Thymus (tissue), 11 donors: ENCODE measurements at regions not wholly inside any gene's neighbourhood (a gene's known extent, or its start where the extent isn't known, plus 50 kb on each side); places are given as distances from the start of the nearest gene placed in this dataset.

ENCODE experiments used
- DNase-seq, 9 donors: peaks; one replicate each; pipeline ENCODE4 v3.0.0-alpha.2; 2013; ENCODE audit warnings: low spot score in 9 of 9, low read depth in 6 of 9, missing footprints in 1 of 9
- H3K27ac ChIP-seq, 2 donors: one replicate each; pipeline ENCODE4 v1.5.1; 2013; ENCODE audit warnings: control low read depth in 1 of 2, low read depth in 1 of 2, low read length in 1 of 2, mild to moderate bottlenecking in 1 of 2, moderate library complexity in 1 of 2
- H3K27me3 ChIP-seq, 2 donors: one replicate each; pipeline ENCODE4 v1.5.1; 2013; ENCODE audit warnings: low read length in 1 of 2; ENCODE audit not compliant: control insufficient read depth in 2 of 2, insufficient read depth in 1 of 2
- H3K36me3 ChIP-seq, 2 donors: one replicate each; pipeline ENCODE4 v1.5.1; 2013; ENCODE audit warnings: low read length in 1 of 2, mild to moderate bottlenecking in 1 of 2, moderate library complexity in 1 of 2; ENCODE audit not compliant: control insufficient read depth in 2 of 2, insufficient read depth in 2 of 2
- H3K4me1 ChIP-seq, 2 donors: one replicate each; pipeline ENCODE4 v1.5.1; 2013; ENCODE audit warnings: low read length in 2 of 2; ENCODE audit not compliant: control insufficient read depth in 2 of 2, insufficient read depth in 2 of 2
- H3K4me3 ChIP-seq, 2 donors: one replicate each; pipeline ENCODE4 v1.5.1; 2013; ENCODE audit warnings: low read length in 2 of 2, control low read depth in 1 of 2, mild to moderate bottlenecking in 1 of 2
- H3K9me3 ChIP-seq, 2 donors: one replicate each; pipeline ENCODE4 v1.5.1; 2013; ENCODE audit warnings: low read length in 1 of 2, mild to moderate bottlenecking in 1 of 2; ENCODE audit not compliant: control insufficient read depth in 2 of 2, insufficient read depth in 1 of 2
- WGBS: extraction: QIAGEN DNeasy Blood & Tissue Kit; methylation state at CpG from one replicate; pipeline ENCODE4 v1.1.7; 2013; 5-methylcytosine and 5-hydroxymethylcytosine counted together
- donor health status: healthy.

GRCh38 chr1:79196211-79196610, 189.7 kb upstream of the ADGRL4 start:
- Histone ChIP-seq H3K9me3 (no peaks in the 10 kb centered on the region), H3K4me1 (peaks cover 3% of the 10 kb centered on the region in 2 donors), H3K27me3 (no peaks in the 10 kb centered on the region), H3K4me3 (no peak overlapping the region), H3K36me3 (no peaks in the 10 kb centered on the region), H3K27ac (no peak overlapping the region)
- 93% methylated on average over 2 of the region's 2 CpGs for WGBS
- DNase-seq: no peak

- Histone ChIP-seq H3K27ac (peak overlapping the region in 1 of 2 donors; percentile 53), H3K9me3 (no peaks in the 10 kb centered on the region), H3K36me3 (no peaks in the 10 kb centered on the region), H3K4me1 (peaks cover 3% of the 10 kb centered on the region in 2 donors), H3K4me3 (no peak overlapping the region), H3K27me3 (no peaks in the 10 kb centered on the region)
- DNase-seq: peak in 6 of 9 donors; percentile 9 to 74 (median 17)
- 14% methylated on average over 7 of the region's 7 CpGs for WGBS
These were observed 186.9 kb upstream of the ADGRL4 start for GRCh38 chr1:79193211-79194079.

- Histone ChIP-seq H3K4me3 (no peak overlapping the region), H3K9me3 (no peaks in the 10 kb centered on the region), H3K27me3 (no peaks in the 10 kb centered on the region), H3K36me3 (no peaks in the 10 kb centered on the region), H3K27ac (no peak overlapping the region), H3K4me1 (peaks cover 3% of the 10 kb centered on the region in 2 donors)
- no peak for DNase-seq
- 93% methylated on average over 1 of the region's 1 CpG for WGBS
These were observed 183.5 kb upstream of the ADGRL4 start for GRCh38 chr1:79190074-79190473.

GRCh38 chr1:79188337-79188736, 181.8 kb upstream of the ADGRL4 start:
- WGBS: 86% methylated on average over 2 of the region's 2 CpGs
- Histone ChIP-seq H3K4me3 (no peak overlapping the region), H3K27me3 (no peaks in the 10 kb centered on the region), H3K27ac (no peak overlapping the region), H3K36me3 (no peaks in the 10 kb centered on the region), H3K9me3 (no peaks in the 10 kb centered on the region), H3K4me1 (peaks cover 3% of the 10 kb centered on the region in 2 donors)
- DNase-seq: no peak

GRCh38 chr1:79186260-79186659, 179.7 kb upstream of the ADGRL4 start:
- DNase-seq: no peak
- no peaks in the 10 kb centered on the region for H3K27me3 ChIP-seq
- H3K27ac ChIP-seq: no peak overlapping the region
- H3K36me3 ChIP-seq: no peaks in the 10 kb centered on the region
- H3K9me3 ChIP-seq: no peaks in the 10 kb centered on the region
- H3K4me3 ChIP-seq: no peak overlapping the region
- H3K4me1 ChIP-seq: no peaks in the 10 kb centered on the region

- no peaks in the 10 kb centered on the region for H3K9me3 ChIP-seq
- no peak overlapping the region for H3K27ac ChIP-seq
- no peaks in the 10 kb centered on the region for H3K4me1 ChIP-seq
- H3K36me3 ChIP-seq: no peaks in the 10 kb centered on the region
- H3K27me3 ChIP-seq: no peaks in the 10 kb centered on the region
- no peak for DNase-seq
- no peak overlapping the region for H3K4me3 ChIP-seq
- WGBS: 94% methylated on average over 1 of the region's 1 CpG
These were observed 171.3 kb upstream of the ADGRL4 start for GRCh38 chr1:79177844-79178243.

- DNase-seq: no peak
- no peaks in the 10 kb centered on the region for H3K36me3 ChIP-seq
- no peaks in the 10 kb centered on the region for H3K27me3 ChIP-seq
- H3K9me3 ChIP-seq: peaks cover 0 to 6% of the 10 kb centered on the region in 2 donors
- H3K4me3 ChIP-seq: no peak overlapping the region
- no peak overlapping the region for H3K27ac ChIP-seq
- no peaks in the 10 kb centered on the region for H3K4me1 ChIP-seq
These were observed 154.5 kb upstream of the ADGRL4 start for GRCh38 chr1:79161077-79161476.

GRCh38 chr1:79155991-79156390, 149.5 kb upstream of the ADGRL4 start:
- WGBS: 94% methylated on average over 1 of the region's 1 CpG
- H3K4me1 ChIP-seq: no peaks in the 10 kb centered on the region
- H3K4me3 ChIP-seq: no peak overlapping the region
- no peaks in the 10 kb centered on the region for H3K27me3 ChIP-seq
- no peak overlapping the region for H3K27ac ChIP-seq
- no peaks in the 10 kb centered on the region for H3K9me3 ChIP-seq
- H3K36me3 ChIP-seq: no peaks in the 10 kb centered on the region
- DNase-seq: no peak

GRCh38 chr1:79151006-79151796, 144.7 kb upstream of the ADGRL4 start:
- Histone ChIP-seq H3K9me3 (no peaks in the 10 kb centered on the region), H3K4me3 (no peak overlapping the region), H3K27me3 (no peaks in the 10 kb centered on the region), H3K36me3 (no peaks in the 10 kb centered on the region), H3K27ac (no peak overlapping the region), H3K4me1 (no peaks in the 10 kb centered on the region)
- WGBS: 91% methylated on average over 6 of the region's 6 CpGs
- no peak for DNase-seq
